KBM-7 (cell line): ENCODE measurements at regions not wholly inside any gene's neighbourhood (a gene's known extent, or its start where the extent isn't known, plus 50 kb on each side); places are given as distances from the start of the nearest gene placed in this dataset.

Source experiments
- DNase-seq: peaks from one replicate; pipeline ENCODE4 v3.0.0-alpha.2; 2015
- in situ Hi-C: fragments of 300-500 bp; cut with MboI; formaldehyde crosslinking; loops from 2 replicates; pipeline ENCODE4 v1.14.3; 2020; ENCODE audit warnings: low sequenced_read_pairs, low pct_unique_long_range_greater_than_20kb, mixed read lengths

DNA sequence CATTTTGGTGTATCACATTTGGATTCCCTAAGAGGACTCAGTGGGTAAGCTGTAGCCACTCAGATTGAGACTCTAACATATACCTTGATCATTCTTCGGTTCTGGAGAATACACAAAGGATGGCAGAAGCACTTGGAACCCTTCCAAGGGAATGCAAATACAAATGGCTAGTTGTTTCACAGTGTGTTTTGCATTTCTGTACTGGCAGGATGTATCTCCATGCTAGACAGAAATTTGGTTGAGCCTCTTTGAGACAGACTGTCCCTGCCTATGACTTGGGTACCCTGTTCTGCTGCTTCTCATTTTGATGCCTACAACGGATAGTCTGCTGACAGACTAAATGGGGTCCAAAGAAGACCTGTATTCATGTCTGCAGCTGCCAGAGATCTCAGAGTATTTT lies 273.5 kb downstream of the TMEM38B start:
- no peak for DNase-seq
- in situ Hi-C loops = no loop called here

DNA sequence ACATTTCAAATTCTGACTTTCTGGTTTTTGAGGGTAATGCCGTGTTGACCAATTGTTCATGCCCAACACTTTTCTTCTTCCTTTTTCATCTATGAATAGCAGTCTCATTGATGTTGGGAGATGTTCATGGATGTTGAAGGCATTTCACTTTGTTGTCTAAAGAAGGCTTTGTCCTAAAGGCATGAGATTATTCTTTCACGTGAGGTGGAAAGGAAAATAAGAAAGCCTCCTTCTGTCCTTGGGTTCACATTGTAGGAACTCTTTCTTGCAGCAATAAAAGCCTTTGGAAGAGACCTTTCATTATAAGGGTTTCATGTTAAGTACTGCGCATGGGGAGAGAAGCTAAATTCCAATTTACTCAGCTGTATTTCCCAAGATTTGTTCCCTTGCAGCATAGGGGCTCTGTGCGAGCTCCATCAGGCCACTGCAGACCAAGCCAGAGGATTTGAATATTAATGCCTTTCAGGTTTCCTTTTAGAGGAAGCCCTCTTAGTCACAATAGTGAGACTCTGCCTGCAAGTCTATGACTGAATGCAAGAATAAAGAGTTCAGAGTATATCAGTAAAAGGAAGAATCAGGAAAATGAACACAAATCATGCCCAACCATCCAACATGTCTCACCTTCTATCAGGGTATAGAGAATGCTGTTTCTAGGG lies 274.6 kb downstream of the TMEM38B start:
- in situ Hi-C loops = no loop called here
- no peak for DNase-seq

DNA sequence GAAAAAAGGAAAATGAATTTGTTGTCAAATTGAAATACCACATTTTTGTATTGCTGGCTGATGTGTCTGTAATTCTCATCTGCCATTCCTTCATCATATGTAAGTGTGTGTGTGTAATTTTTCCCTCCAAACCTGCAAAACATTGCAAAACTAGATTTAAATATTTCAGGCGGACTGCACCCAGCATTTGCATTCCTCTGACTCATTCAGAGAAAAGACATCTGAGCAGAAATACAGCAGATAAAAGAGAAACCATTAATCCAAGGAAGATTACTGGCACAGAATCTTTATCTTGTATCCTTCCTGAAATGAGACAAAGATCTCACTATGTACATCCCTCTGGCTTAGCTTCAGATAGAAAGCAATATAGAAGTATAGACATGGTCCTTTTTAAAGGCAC lies 275.3 kb downstream of the TMEM38B start:
- DNase-seq = no peak
- in situ Hi-C loops = no loop called here

DNA sequence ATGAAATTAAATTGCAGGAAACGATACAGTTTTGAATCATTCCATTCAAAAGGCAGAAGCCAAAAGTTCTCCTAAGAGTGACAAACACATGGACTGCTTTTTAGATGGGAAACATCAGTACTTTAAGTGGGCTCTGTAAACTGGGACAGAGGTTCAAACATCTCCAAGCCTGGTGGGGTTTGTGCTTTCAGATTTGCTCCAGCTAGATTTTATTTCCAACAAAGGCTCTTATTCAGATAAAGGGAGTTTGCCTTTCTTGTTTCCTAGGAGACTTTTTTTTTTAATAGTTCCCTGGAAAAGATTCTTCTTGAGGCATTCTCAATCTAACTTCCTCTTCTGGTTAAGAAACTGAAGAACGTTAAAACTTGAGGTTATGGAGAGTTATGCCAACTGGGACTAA lies 277.6 kb downstream of the TMEM38B start:
- in situ Hi-C loops = no loop called here
- DNase-seq = no peak

DNA sequence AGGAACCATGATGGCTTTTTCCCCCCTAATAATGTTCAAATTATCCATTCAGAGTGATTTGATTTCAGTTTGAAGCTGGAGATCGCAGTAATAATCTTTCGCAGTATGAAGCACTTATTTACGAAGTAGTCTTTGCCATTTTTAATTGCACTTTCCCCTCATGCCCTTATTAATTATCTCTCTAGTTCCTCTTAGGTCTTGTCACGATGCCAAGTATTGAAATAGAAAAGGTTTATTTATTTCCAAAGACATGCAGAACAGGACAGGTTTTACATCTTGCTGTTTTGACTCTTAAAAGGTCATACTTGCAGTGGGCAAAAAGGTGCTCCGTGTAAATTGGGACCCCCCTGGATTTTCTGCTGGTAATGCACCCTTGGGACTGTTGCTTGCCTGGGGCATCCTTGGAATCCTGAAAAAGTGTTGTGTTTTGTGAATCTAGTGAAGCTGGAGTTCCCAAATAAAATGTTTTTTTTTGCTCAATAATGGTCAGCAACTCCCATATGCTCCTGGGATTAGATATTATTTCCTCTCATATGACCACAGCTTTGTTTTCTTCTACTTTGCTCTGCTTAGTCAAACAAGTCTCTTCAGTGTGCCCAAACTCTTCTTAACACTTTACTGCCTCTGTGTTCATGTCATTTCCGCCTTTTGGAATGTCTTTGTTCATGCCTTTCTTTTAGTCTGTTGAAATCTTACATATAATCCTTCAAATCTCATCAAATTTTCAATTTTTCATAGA lies 278.3 kb downstream of the TMEM38B start:
- no peak for DNase-seq
- in situ Hi-C loops = no loop called here

DNA sequence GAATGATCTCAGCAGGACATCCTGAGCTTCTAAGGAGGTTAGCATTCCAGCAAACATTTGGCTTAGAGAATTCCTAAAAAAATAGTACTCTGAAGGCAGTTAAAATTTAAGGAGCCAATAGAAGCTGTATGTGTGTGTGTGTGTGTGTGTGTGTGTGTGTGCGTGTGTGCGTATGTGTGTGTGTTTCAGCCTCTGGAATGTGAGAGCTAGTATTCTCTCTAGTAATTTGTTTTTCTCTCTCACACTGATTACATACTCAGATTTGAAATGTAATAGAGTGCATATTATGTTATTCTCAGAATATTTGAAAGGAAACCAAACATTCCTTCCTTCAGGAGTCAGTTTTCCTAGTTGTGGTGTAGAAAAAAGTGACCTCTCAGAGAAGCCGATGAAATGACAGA lies 279.6 kb downstream of the TMEM38B start:
- no peak for DNase-seq
- in situ Hi-C loops = no loop called here

DNA sequence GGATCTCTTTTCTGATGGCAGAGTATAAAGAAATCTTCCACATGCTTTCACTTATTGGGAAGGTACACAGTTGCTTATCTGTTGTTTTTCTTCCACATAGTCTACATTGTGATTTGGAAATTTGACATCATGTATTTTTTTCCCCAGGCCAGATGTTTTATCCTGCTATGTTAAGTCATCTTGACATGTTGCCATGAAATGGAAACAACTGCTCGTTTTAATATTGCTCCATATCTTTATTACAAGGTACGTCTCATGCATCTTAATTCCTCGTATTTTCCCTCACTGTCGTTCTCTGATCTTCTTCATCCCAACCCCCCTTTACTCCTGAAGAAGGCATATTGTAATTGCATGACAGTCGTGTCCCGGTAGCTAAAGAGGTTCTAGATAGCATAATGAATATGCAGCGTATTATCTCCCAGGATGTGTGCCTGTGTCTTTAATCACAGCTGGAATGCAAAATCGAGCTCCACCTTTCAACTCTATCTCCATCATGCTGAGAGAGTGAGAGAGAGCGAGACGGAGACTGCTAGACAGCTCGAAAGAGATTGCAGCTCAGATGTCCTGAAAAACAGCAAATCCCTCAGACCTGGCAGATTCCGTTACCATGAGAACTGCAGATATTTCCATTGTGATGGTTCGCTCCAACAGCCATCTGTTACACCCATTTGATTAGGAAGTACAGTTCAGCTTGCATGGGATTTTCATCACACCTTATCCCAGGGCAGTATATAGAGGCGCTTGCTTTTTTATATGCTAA lies 281.7 kb downstream of the TMEM38B start:
- DNase-seq = no peak
- in situ Hi-C loops = no loop called here

DNA sequence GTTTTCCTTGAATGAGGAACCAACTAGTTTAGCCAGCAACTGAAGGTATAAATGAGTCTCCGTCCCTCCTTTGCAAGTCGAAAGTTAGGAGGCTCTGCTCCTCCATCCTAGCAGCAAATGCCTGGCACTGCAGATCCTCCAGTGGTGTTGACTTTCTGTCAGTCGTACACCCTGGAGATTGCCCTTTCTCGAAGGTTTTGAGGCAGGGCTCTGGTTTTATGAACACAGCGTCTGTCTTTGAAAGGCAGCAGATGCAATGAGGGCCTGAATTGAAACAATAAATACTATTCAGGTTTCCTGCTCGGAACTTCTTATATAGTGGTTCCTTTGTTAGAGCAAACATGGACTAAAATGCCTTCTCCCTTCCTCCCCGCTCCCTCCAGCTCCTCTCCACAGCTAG lies 284.0 kb downstream of the TMEM38B start:
- in situ Hi-C loops = no loop called here

DNA sequence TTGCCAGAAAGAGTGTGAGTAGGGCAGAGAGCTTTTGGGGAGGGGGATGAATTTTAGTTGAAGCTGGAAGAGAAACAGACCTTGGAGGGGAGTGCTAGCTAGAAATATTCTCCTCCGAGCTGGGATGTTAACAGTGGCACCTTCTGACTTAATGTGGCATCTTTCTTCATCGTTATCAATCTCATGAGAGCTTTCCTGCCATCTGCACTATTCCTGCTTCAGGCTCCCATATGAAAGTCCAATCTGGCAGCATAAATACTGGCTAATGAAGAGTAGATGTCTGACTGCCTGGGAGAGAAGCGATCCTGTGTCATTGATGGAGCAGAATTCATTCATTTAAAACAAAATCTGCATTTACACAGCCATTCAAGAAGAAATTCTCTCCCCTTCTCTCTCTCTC lies 284.5 kb downstream of the TMEM38B start:
- DNase-seq = no peak
- in situ Hi-C loops = no loop called here

More for the DNA sequence above, 284.0 kb downstream of the TMEM38B start:
- no peak for DNase-seq

DNA sequence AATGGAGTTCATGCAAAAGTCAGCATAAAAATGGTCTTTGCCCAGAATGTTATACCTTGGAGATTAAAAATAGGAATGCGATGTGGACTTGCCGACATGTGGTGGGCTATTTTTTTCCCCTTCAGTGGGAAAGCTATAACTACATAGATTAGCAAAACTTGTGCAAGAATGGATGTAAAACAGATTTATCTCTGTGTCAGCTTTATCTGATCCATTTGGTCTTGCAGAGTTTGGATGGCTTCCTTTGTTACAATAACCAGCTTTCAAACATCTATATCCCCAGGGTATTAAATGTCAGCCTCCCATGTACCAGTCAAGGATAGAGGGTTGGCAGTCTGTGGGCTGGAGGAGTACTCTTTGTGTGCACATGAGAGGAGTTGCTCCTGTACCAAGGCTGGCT lies 284.9 kb downstream of the TMEM38B start:
- DNase-seq = no peak

DNA sequence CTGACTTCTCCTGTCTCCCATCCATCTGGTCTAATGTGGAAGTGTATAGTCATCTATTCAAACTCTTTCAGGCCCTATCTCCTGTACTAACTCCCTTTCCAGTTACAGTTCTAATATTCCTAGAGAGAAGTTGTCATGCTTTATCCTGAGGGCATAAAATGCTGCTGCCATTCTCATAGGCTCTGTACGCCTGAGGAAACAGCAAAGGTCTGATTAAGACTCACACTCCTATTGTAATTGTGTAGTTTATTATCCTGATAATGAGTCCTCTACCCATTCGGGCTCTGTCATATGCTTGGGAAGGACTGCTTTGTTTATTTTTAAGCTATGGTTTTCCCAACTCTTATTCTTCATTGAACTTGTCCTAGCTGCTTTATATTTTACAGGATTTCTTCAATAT lies 290.4 kb downstream of the TMEM38B start:
- in situ Hi-C loops = no loop called here

More for the DNA sequence above, 284.9 kb downstream of the TMEM38B start:
- in situ Hi-C loops = no loop called here

DNA sequence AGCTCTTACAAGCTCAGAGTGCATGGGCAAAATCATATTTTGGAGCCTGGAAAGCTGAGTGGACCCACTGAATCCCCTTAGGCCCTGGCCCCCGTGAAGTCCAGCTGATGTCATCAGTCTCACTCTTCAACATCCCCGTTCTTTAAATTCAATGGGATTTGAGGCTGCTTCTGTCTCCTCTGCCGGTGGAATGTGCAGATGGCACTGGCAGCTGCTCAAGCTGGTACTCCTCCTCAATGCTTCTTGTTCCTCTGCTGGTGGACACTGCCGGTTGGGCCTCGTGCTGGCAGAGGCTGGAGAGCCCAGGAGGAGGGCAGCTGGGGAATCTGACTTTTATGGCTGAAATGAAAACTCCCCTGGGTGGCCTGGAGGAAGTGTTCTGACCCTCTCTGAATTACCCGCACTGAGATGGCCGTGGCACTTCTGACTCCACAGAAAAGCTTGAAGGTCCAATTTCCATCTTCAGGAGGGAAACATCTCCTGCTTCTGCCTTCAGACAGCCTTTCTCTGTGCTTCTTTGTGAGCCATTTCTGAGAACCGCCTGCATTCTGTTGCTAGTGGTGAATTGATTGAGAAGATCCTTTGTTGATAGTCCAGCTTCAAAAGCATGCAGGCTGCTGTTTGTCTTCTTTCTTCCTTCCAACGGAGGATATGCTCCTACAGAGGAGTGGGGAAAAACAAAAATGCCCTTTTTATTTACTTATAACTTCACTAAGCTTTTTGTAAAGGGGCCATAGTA lies 298.9 kb downstream of the TMEM38B start:
- DNase-seq = no peak
- in situ Hi-C loops = no loop called here

More for the DNA sequence above, 290.4 kb downstream of the TMEM38B start:
- DNase-seq = no peak

DNA sequence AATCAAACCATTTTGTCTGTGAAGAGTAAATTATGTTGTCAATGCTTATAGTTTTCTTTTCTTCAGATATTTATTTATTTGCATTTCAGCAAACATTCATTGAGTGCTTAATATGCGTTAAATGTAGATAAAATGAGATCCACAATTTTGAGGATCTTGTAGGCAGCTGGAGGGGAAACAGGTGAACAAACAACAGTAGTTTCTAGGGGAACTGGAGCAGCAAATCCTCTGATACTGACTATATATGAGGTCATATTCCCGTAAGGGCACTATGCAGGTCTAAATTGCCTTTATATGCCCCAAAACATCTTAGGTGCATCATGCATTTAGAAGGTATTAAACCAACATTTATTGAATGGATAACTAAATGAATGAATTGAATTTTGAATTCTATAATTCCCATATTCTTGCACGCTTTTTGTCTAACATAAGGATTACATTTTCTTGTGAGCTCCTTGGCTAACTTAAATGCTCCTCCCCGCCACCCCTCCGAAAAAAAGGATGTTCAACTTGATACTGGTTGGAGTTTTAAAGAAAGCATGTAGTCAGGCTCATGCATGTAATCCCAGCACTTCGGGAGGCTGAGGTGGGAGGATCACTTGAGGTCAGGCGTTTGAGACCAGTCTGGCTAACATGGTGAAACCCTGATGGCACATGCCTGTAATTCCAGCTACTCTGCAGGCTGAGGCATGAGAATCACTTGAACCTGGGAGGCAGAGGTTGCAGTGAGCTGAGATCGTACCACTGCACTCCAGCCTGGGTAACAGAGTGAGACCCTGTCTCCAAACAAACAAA lies 299.8 kb downstream of the TMEM38B start:
- DNase-seq = no peak
- in situ Hi-C loops = no loop called here

DNA sequence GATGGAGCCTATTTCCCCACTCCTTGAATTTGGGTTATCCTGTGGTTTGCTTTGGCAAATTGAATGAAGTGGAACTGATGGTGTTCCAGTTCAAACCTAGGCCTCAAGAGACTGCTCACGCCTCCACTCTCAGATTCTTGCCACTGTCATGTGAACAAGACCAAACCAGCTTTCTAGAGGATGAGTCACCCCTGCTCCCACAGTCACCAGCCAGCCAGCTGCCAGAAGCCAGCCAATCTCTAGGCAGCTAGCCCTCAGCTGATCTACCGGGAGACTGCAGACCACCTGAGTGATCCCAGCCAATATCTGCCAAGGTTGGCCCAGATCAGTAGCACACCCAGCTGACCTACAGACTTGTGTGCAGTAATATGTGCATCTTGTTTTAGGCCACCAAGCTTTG lies 300.6 kb downstream of the TMEM38B start:
- in situ Hi-C loops = no loop called here
- DNase-seq = no peak

DNA sequence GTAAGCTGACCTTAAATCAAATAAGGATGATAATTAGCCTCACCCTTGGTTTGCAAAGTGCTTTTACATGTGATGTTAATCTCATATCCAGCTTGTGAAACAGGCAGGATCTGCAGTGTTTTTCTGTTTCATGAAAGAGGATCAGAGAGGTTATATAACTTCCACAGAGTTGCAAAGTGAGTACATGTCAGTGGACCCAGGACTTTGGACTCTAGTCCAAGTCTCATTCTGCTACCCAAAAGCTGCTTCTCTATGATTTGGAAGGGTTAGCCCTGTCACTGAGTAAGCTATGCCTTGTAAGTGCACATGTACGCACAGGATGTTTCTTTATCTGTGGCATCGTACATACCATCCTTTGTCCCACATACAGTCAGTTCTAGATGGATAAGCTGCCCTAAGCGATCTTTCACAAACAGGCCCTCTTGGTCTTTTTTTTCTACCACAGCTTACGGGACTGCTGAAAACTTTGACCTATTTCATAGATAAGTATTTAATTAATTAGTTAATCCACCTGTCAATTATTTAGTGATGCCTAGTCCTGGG lies 322.9 kb downstream of the TMEM38B start:
- no peak for DNase-seq
- in situ Hi-C loops = loop anchor here (25.0 kb wide), 1 partner anchor 105 kb away; no protein-coding TSS in a partner anchor

DNA sequence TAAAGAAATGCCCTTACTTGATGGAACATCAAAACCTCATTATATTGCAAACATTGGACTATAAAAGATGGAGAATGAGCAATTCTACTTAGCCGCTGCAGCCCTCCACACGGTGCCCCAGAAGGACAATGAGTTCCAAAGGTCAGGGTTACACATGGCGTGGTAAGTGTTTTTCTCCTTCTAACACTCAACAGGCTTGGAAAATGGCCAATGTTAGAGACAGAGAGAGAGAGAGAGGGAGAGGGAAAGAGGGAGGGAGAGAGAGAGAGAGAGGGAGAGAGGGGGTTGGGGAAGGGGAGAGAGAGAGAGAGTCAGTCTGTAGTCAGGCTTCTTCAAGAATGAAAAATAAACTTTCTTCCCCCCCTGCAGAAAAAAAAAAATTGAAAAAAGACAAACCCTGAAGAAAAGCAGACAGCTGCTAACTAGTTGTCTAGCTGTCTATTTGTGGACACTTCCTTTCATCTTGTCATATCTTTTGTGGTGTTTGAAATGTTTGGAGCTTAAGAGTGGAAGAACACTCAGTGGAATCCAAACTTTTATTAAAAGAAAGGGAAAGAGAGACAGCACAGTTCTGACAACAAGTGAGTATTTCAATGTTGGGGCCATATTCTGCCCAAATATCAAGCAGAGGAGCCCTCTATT lies 324.8 kb downstream of the TMEM38B start:
- in situ Hi-C loops = loop anchor here (25.0 kb wide), 1 partner anchor 107 kb away; no protein-coding TSS in a partner anchor
- no peak for DNase-seq

DNA sequence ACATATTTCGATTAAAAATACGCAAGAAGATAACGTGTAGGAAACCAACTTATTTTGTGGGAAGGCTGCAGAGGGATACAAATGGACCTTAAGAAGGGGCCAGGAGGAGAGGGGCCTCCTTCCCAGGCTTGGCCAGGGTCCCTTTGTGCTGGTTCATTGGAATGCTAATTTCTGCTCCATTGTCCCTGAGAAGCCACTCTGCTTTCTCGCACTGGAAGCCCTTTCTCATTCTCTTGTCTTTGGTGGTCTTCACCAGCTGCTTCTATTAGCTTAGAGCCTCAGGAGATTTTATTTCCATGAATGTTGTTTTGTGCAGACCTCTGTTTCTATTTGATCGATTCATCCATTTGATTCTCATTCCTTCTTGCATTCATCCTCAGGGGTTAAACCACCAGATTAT lies 325.4 kb downstream of the TMEM38B start:
- no peak for DNase-seq
- in situ Hi-C loops = loop anchor here (25.0 kb wide), 1 partner anchor 107 kb away; no protein-coding TSS in a partner anchor

DNA sequence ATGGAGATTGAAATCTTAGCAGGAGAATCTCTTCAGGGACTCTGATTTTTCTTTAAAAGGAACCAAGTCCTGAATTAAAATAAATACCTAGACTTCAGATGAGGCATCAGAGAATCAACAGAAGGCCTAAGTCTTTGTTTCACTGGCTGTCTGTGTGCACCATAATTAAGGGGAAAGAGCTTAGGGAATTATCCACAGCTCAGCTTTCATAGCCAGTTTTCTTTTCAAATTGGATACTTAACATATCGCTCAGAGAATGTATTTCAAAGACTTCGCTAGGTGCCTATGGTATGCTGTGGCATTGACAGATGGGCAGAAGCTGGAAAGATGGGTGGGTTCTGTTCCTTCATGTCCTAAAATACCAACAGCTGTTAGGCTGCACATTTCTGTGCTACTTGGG lies 325.8 kb downstream of the TMEM38B start:
- DNase-seq = no peak
- in situ Hi-C loops = loop anchor here (25.0 kb wide), 1 partner anchor 108 kb away; no protein-coding TSS in a partner anchor
